D721Med (cell line): ENCODE measurements at regions not wholly inside any gene's neighbourhood (a gene's known extent, or its start where the extent isn't known, plus 50 kb on each side); places are given as distances from the start of the nearest gene placed in this dataset.
"Not testable (repeated sequence)": the region's sequence is repeated elsewhere in the genome, so short reads cannot be mapped to it uniquely, and the experiment has no call there.

ENCODE experiments used
- DNase-seq: peaks from one replicate; pipeline ENCODE4 v3.0.0; 2011; ENCODE audit warnings: low spot score; ENCODE audit not compliant: insufficient read length
- FAIRE-seq: peaks from 2 replicates; lab custom pipeline; 2011; peaks lifted over from hg19 to GRCh38; lab: Jason Lieb, UNC
- CTCF ChIP-seq: IDR thresholded peaks from 2 replicates; pipeline ENCODE4 v1.5.1; 2012; ENCODE audit warnings: mild to moderate bottlenecking, control low read depth; ENCODE audit not compliant: insufficient read depth; ENCODE audit errors: missing control alignments

- DNase-seq (no peak), FAIRE-seq (no peak)
- no peak for TF ChIP-seq CTCF
These were observed 251.1 kb downstream of the ABCC12 start for GRCh38 chr16:47904691-47905090.

GRCh38 chr16:47903470-47903869 lies 252.3 kb downstream of the ABCC12 start:
- DNase-seq = no peak
- TF ChIP-seq CTCF = no peak
- FAIRE-seq = no peak

- not testable (repeated sequence) for FAIRE-seq, DNase-seq
These were observed 258.7 kb downstream of the ABCC12 start for GRCh38 chr16:47897105-47897504.

GRCh38 chr16:47895146-47895545 lies 260.6 kb downstream of the ABCC12 start:
- no peak for FAIRE-seq
- no peak for DNase-seq
- TF ChIP-seq CTCF = no peak

- TF ChIP-seq CTCF = no peak
- no peak for FAIRE-seq
These were observed 262.8 kb downstream of the ABCC12 start for GRCh38 chr16:47892999-47893398.

GRCh38 chr16:47888734-47889133 lies 267.1 kb downstream of the ABCC12 start:
- FAIRE-seq = no peak

More at GRCh38 chr16:47892999-47893398, 262.8 kb downstream of the ABCC12 start:
- DNase-seq = no peak

GRCh38 chr16:47888142-47888541 lies 267.7 kb downstream of the ABCC12 start:
- DNase-seq (no peak), FAIRE-seq (no peak)
- TF ChIP-seq CTCF = no peak

More at GRCh38 chr16:47888734-47889133, 267.1 kb downstream of the ABCC12 start:
- no peak for TF ChIP-seq CTCF
- DNase-seq = no peak

GRCh38 chr16:47887496-47887895 lies 268.3 kb downstream of the ABCC12 start:
- FAIRE-seq (no peak), DNase-seq (no peak)
- TF ChIP-seq CTCF = no peak
